AG04450 (cell line): ENCODE measurements at regions not wholly inside any gene's neighbourhood (a gene's known extent, or its start where the extent isn't known, plus 50 kb on each side); places are given as distances from the start of the nearest gene placed in this dataset.
"Not testable (repeated sequence)": the region's sequence is repeated elsewhere in the genome, so short reads cannot be mapped to it uniquely, and the experiment has no call there.

Source experiments
- CTCF ChIA-PET: fragments of 300-600, 350-600 bp; formaldehyde crosslinking; extraction: SDS; loops from one replicate; lab custom pipeline; 2022; ENCODE audit warnings: antibody characterized with exemption, inconsistent platforms; lab: Charles Lee
- POLR2A ChIA-PET: fragments of 350-600 bp; formaldehyde crosslinking; extraction: SDS; loops from one replicate; lab custom pipeline; 2021; ENCODE audit warnings: antibody characterized with exemption, inconsistent platforms; lab: Yijun Ruan, JAX
- DNase-seq: peaks from one replicate; pipeline ENCODE4 v3.0.0-alpha.2; 2011; ENCODE audit warnings: low read depth, low spot score
- H3K27ac ChIP-seq: one replicate; pipeline ENCODE4 v1.5.1; 2012; ENCODE audit warnings: low read depth, low read length, control low read depth
- H3K27me3 ChIP-seq: one replicate; pipeline ENCODE4 v1.6.0; 2012; ENCODE audit warnings: low read length; ENCODE audit not compliant: control insufficient read depth, insufficient read depth
- H3K4me3 ChIP-seq: 2 replicates; pipeline ENCODE4 v1.5.1; 2011; ENCODE audit warnings: mild to moderate bottlenecking, low read depth, low read length, control low read depth
- H3K9me3 ChIP-seq: 2 replicates; pipeline ENCODE4 v1.5.1; 2012; ENCODE audit warnings: low read length; ENCODE audit not compliant: control insufficient read depth, insufficient read depth
- CTCF ChIP-seq: IDR thresholded peaks from 2 replicates; pipeline ENCODE4 v1.5.1; 2011; ENCODE audit warnings: low read depth, low read length, control low read depth, inconsistent platforms

- H3K27me3 ChIP-seq = no peaks in the 10 kb centered on the region
- H3K4me3 ChIP-seq = no peak overlapping the region
- TF ChIP-seq CTCF = no peak
- H3K27ac ChIP-seq = no peak overlapping the region
- CTCF ChIA-PET = no interaction called here
- POLR2A ChIA-PET = no interaction called here
- H3K9me3 ChIP-seq = no peaks in the 10 kb centered on the region; the same call in 1 of the 2 replicates
- no peak for DNase-seq
Observed at GRCh38 chr12:25394025-25394424, 143.3 kb upstream of the KRAS start.

- POLR2A ChIA-PET, H3K9me3 ChIP-seq, DNase-seq, H3K27me3 ChIP-seq, H3K27ac ChIP-seq, H3K4me3 ChIP-seq, CTCF ChIA-PET: not testable (repeated sequence)
Observed at GRCh38 chr12:25391346-25391745, 140.6 kb upstream of the KRAS start.

GRCh38 chr12:25388183-25388582 is 137.5 kb upstream of the KRAS start:
- Histone ChIP-seq H3K9me3 (no peaks in the 10 kb centered on the region; the same call in 1 of the 2 replicates), H3K27ac (no peak overlapping the region), H3K4me3 (no peak overlapping the region), H3K27me3 (no peaks in the 10 kb centered on the region)
- no peak for DNase-seq
- no peak for TF ChIP-seq CTCF
- CTCF ChIA-PET = interaction anchor here (0.6 to 1.6 kb wide), 20 partner anchors 11 to 680 kb away, joined by 3 to 8 read pairs (median 4); no protein-coding TSS in a partner anchor
- POLR2A ChIA-PET = interaction anchor here (0.8 to 1.4 kb wide), 4 partner anchors 46 to 233 kb away, joined by 3 to 8 read pairs (median 4); partner anchors contain the start of genes DNAI7 and ETFRF1

GRCh38 chr12:25387732-25388050 is 137.0 kb upstream of the KRAS start:
- DNase-seq = no peak
- Histone ChIP-seq H3K27me3 (no peaks in the 10 kb centered on the region), H3K9me3 (no peaks in the 10 kb centered on the region; the same call in 1 of the 2 replicates), H3K27ac (no peak overlapping the region), H3K4me3 (no peak overlapping the region)
- TF ChIP-seq CTCF = no peak
- POLR2A ChIA-PET = interaction anchor here (0.6 to 1.4 kb wide), 7 partner anchors 29 to 570 kb away, joined by 3 to 8 read pairs (median 3); partner anchors contain the start of genes DNAI7 and ETFRF1
- CTCF ChIA-PET = interaction anchor here (0.6 to 1.6 kb wide), 29 partner anchors 11 to 680 kb away, joined by 3 to 10 read pairs (median 4); no protein-coding TSS in a partner anchor

- Histone ChIP-seq H3K9me3 (no peaks in the 10 kb centered on the region; the same call in 1 of the 2 replicates), H3K27ac (peak overlapping the region; percentile 100), H3K4me3 (peak overlapping the region; percentile 82), H3K27me3 (no peaks in the 10 kb centered on the region)
- DNase-seq = peak; percentile 82
- TF ChIP-seq CTCF = peak; percentile 87
- ChIA-PET POLR2A (interaction anchor here (0.6 to 1.4 kb wide), 9 partner anchors 12 to 571 kb away, joined by 3 to 8 read pairs (median 3); partner anchors contain the start of genes DNAI7 and ETFRF1), CTCF (interaction anchor here (0.5 to 1.6 kb wide), 30 partner anchors 12 to 681 kb away, joined by 3 to 10 read pairs (median 4); no protein-coding TSS in a partner anchor)
Observed at GRCh38 chr12:25386831-25387731, 136.4 kb upstream of the KRAS start.
